ENCODE measurements at regions not wholly inside any gene's neighbourhood (a gene's known extent, or its start where the extent isn't known, plus 50 kb on each side); places are given as distances from the start of the nearest gene placed in this dataset.

GRCh38 chr2:168340931-168341330 is 93.5 kb upstream of the STK39 start:
- no peak for DNase-seq

- no peak for DNase-seq
These were observed 96.2 kb upstream of the STK39 start for GRCh38 chr2:168343586-168343985.

- DNase-seq, result no peak
These were observed 97.3 kb upstream of the STK39 start for GRCh38 chr2:168344706-168345105.

- peak; percentile 65 for DNase-seq
These were observed 98.2 kb upstream of the STK39 start for GRCh38 chr2:168345601-168346000.

GRCh38 chr2:168346725-168347477 is 99.5 kb upstream of the STK39 start:
- DNase-seq, result peak; percentile 65

GRCh38 chr2:168348076-168348475 is 100.7 kb upstream of the STK39 start:
- peak; percentile 31 for DNase-seq

GRCh38 chr2:168350380-168350779 is 103.0 kb upstream of the STK39 start:
- DNase-seq, result no peak

- no peak for DNase-seq
These were observed 102.8 kb upstream of the CERS6 start for GRCh38 chr2:168353251-168353650.

GRCh38 chr2:168354499-168354898 is 101.6 kb upstream of the CERS6 start:
- peak; percentile 21 for DNase-seq

- no peak for DNase-seq
These were observed 101.0 kb upstream of the CERS6 start for GRCh38 chr2:168355121-168355520.

GRCh38 chr2:168355779-168356476 is 100.1 kb upstream of the CERS6 start:
- DNase-seq, result no peak

GRCh38 chr2:168356477-168356835 is 99.6 kb upstream of the CERS6 start:
- no peak for DNase-seq

- no peak for DNase-seq
These were observed 98.1 kb upstream of the CERS6 start for GRCh38 chr2:168357797-168358472.

GRCh38 chr2:168359082-168359481 is 97.0 kb upstream of the CERS6 start:
- no peak for DNase-seq

- peak; percentile 94 for DNase-seq
These were observed 92.6 kb upstream of the CERS6 start for GRCh38 chr2:168363347-168364092.

GRCh38 chr2:168365094-168365621 is 90.9 kb upstream of the CERS6 start:
- DNase-seq, result peak; percentile 91

- DNase-seq, result no peak
These were observed 87.0 kb upstream of the CERS6 start for GRCh38 chr2:168369031-168369430.

GRCh38 chr2:168371273-168372019 is 84.6 kb upstream of the CERS6 start:
- DNase-seq, result peak; percentile 52

GRCh38 chr2:168373468-168373867 is 82.6 kb upstream of the CERS6 start:
- DNase-seq, result no peak

GRCh38 chr2:168375195-168375798 is 80.8 kb upstream of the CERS6 start:
- peak; percentile 24 for DNase-seq

- no peak for DNase-seq
These were observed 77.0 kb upstream of the CERS6 start for GRCh38 chr2:168378960-168379669.
